Esophagus squamous epithelium (tissue), 4 donors: ENCODE measurements at regions not wholly inside any gene's neighbourhood (a gene's known extent, or its start where the extent isn't known, plus 50 kb on each side); places are given as distances from the start of the nearest gene placed in this dataset.

Experiments used
- CTCF ChIP-seq, 6 experiments: fragments of 450-650 bp in 4 of 6; fragments of 200-600 bp in 2 of 6; sonication (generic) in 2 of 6; IDR thresholded peaks; one replicate each; pipeline ENCODE4 v1.5.1; 2016 to 2019; ENCODE audit warnings: antibody characterized with exemption in 6 of 6, mild to moderate bottlenecking in 4 of 6, moderate library complexity in 4 of 6
- POLR2A ChIP-seq, 4 donors: fragments of 450-650 bp; IDR thresholded peaks; one replicate each; pipeline ENCODE4 v1.6.1; 2017; ENCODE audit warnings: antibody characterized with exemption in 4 of 4, mild to moderate bottlenecking in 4 of 4, moderate library complexity in 3 of 4

DNA sequence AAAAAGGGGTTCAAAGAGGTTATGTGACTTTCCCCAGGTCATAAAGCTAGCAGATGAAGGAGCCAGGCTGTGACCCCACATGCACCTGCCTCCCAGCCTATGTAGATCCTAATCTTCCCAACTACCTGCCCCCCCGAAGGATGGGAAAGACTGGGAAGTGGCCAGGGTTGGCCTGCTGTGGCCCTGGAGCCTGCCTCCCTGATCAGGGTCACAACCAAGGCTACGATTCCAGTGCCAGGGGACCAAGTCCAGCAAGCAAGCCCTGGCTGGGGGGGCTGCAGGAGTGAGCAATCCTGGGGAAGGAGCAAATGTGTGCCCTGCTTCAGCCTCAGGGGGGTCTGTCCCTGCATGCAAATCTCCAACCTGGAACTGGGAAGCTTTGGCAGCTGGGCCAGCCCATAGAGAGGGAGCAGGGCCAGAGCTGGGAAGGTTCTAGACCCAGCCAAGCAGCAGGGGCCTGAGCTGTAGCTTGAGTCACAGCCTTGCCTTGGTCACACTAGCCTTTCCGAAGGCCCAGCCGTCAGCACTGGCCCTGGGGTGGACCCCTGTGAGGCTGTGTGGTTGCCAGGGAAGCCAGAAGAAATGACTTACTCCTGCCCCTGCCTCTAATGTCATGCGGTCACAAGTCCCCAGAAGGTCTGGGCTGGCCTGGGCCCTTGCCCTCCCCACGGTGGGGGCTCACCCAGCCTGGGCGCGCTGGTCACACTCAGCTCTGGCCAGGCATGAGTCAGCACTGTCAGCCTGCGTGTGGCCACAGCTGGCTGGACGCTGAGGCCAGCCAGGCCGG is 96.4 kb upstream of the ZMIZ1 start:
- TF ChIP-seq CTCF (IDR thresholded peaks at IDR 0.05) = no peak
- TF ChIP-seq POLR2A (IDR thresholded peaks at IDR 0.05) = no peak
